Upper lobe of right lung (tissue), 1 donor: ENCODE measurements at regions not wholly inside any gene's neighbourhood (a gene's known extent, or its start where the extent isn't known, plus 50 kb on each side); places are given as distances from the start of the nearest gene placed in this dataset.

Experiments
- ATAC-seq: fragments of 200-7000 bp; cut with Tn5 transposase; one replicate; pipeline ENCODE4 v1.9.1; 2020; ENCODE audit warnings: mild to moderate bottlenecking, moderate library complexity
- DNase-seq: peaks from one replicate; pipeline ENCODE4 v3.0.0-alpha.2; 2020
- H3K27ac ChIP-seq: fragments of 200-600 bp; one replicate; pipeline ENCODE4 v1.8.0; 2022
- H3K27me3 ChIP-seq: fragments of 200-600 bp; one replicate; pipeline ENCODE4 v1.8.0; 2022; ENCODE audit warnings: mild to moderate bottlenecking
- H3K36me3 ChIP-seq: fragments of 200-600 bp; one replicate; pipeline ENCODE4 v1.8.0; 2022
- H3K4me1 ChIP-seq: fragments of 200-600 bp; one replicate; pipeline ENCODE4 v1.8.0; 2022
- H3K4me3 ChIP-seq: fragments of 200-600 bp; one replicate; pipeline ENCODE4 v1.8.0; 2022; ENCODE audit warnings: mild to moderate bottlenecking
- H3K9me3 ChIP-seq: fragments of 200-600 bp; one replicate; pipeline ENCODE4 v1.8.0; 2022
- CTCF ChIP-seq: fragments of 200-600 bp; IDR thresholded peaks from one replicate; pipeline ENCODE4 v1.8.0; 2022; ENCODE audit warnings: antibody characterized with exemption
- intact Hi-C: fragments of 100-400 bp; cut with DNase I; formaldehyde crosslinking; loops from one replicate; pipeline ENCODE4 v1.11.0; 2022
- donor health status: DM: no; HTN: yes; CAD: no; lungs with severe emphysema.

GRCh38 chr12:114254998-114255397 is 150.9 kb downstream of the TBX5 start:
- no peak for TF ChIP-seq CTCF
- intact Hi-C loops = no loop called here
- ATAC-seq (no peak), DNase-seq (no peak)
- H3K9me3 ChIP-seq = no peaks in the 10 kb centered on the region
- no peaks in the 10 kb centered on the region for H3K36me3 ChIP-seq
- no peak overlapping the region for H3K4me3 ChIP-seq
- H3K4me1 ChIP-seq = no peaks in the 10 kb centered on the region
- no peak overlapping the region for H3K27ac ChIP-seq
- no peaks in the 10 kb centered on the region for H3K27me3 ChIP-seq

- intact Hi-C loops = no loop called here
- H3K36me3 ChIP-seq = no peaks in the 10 kb centered on the region
- DNase-seq = no peak
- H3K4me1 ChIP-seq = no peaks in the 10 kb centered on the region
- no peaks in the 10 kb centered on the region for H3K9me3 ChIP-seq
- H3K4me3 ChIP-seq = no peak overlapping the region
- ATAC-seq = no peak
- no peaks in the 10 kb centered on the region for H3K27me3 ChIP-seq
- TF ChIP-seq CTCF = no peak
- no peak overlapping the region for H3K27ac ChIP-seq
Measured at GRCh38 chr12:114253976-114254778, 151.8 kb downstream of the TBX5 start.

- Histone ChIP-seq H3K27me3 (no peaks in the 10 kb centered on the region), H3K36me3 (no peaks in the 10 kb centered on the region), H3K9me3 (no peaks in the 10 kb centered on the region), H3K4me1 (no peaks in the 10 kb centered on the region), H3K27ac (no peak overlapping the region), H3K4me3 (no peak overlapping the region)
- intact Hi-C loops = no loop called here
- TF ChIP-seq CTCF = no peak
- DNase-seq (no peak), ATAC-seq (no peak)
Measured at GRCh38 chr12:114248527-114248926, 157.4 kb downstream of the TBX5 start.

- Histone ChIP-seq H3K27ac (no peak overlapping the region), H3K4me3 (no peak overlapping the region), H3K27me3 (no peaks in the 10 kb centered on the region), H3K9me3 (no peaks in the 10 kb centered on the region), H3K4me1 (no peaks in the 10 kb centered on the region), H3K36me3 (no peaks in the 10 kb centered on the region)
- DNase-seq (no peak), ATAC-seq (no peak)
- no peak for TF ChIP-seq CTCF
- intact Hi-C loops = no loop called here
Measured at GRCh38 chr12:114245555-114245954, 160.4 kb downstream of the TBX5 start.

GRCh38 chr12:114241973-114242434 is 163.9 kb downstream of the TBX5 start:
- Histone ChIP-seq H3K4me1 (peaks cover 5% of the 10 kb centered on the region), H3K27ac (no peak overlapping the region), H3K4me3 (no peak overlapping the region), H3K36me3 (no peaks in the 10 kb centered on the region), H3K27me3 (no peaks in the 10 kb centered on the region), H3K9me3 (no peaks in the 10 kb centered on the region)
- TF ChIP-seq CTCF = no peak
- DNase-seq = no peak
- ATAC-seq = no peak
- intact Hi-C loops = no loop called here
